SK-N-SH treated with all-trans-retinoic acid at 6 μM for 48 hours (cell line): ENCODE measurements at regions not wholly inside any gene's neighbourhood (a gene's known extent, or its start where the extent isn't known, plus 50 kb on each side); places are given as distances from the start of the nearest gene placed in this dataset.

ENCODE experiments used
- ATAC-seq: fragments of 200-7000 bp; cut with Tn5 transposase; 3 replicates; pipeline ENCODE4 v1.9.1; 2020; ENCODE audit warnings: mild to moderate bottlenecking, moderate library complexity
- ARNTL ChIP-seq: fragments of 450-650 bp; formaldehyde crosslinking; IDR thresholded peaks from 2 replicates; pipeline ENCODE4 v1.5.0; 2020; ENCODE audit warnings: low read depth, mild to moderate bottlenecking, moderate library complexity, borderline replicate concordance
- BACH2 ChIP-seq: fragments of 250-450 bp; sonication (Bioruptor Pico); IDR thresholded peaks from 2 replicates; pipeline ENCODE4 v1.9.0; 2021; ENCODE audit warnings: mild to moderate bottlenecking, borderline replicate concordance
- CREB5 ChIP-seq: fragments of 250-450 bp; sonication (Bioruptor Pico); IDR thresholded peaks from 2 replicates; pipeline ENCODE4 v1.5.1; 2020; ENCODE audit warnings: low read depth, mild to moderate bottlenecking, moderate library complexity
- CSDC2 ChIP-seq: fragments of 250-450 bp; sonication (Bioruptor Pico); IDR thresholded peaks from 2 replicates; pipeline ENCODE4 v1.5.0; 2020; ENCODE audit warnings: mild to moderate bottlenecking, moderate library complexity
- CSRNP3 ChIP-seq: fragments of 250-450 bp; sonication (Bioruptor Pico); IDR thresholded peaks from 2 replicates; pipeline ENCODE4 v1.5.1; 2021; ENCODE audit warnings: mild to moderate bottlenecking, moderate library complexity
- ESRRG ChIP-seq: fragments of 250-450 bp; sonication (Bioruptor Pico); IDR thresholded peaks from 2 replicates; pipeline ENCODE4 v1.6.1; 2021; ENCODE audit warnings: mild to moderate bottlenecking
- GLIS3 ChIP-seq: fragments of 250-450 bp; sonication (Bioruptor Pico); IDR thresholded peaks from 2 replicates; pipeline ENCODE4 v1.5.0; 2020; ENCODE audit warnings: mild to moderate bottlenecking, moderate library complexity
- OSR1 ChIP-seq: fragments of 250-450 bp; sonication (Bioruptor Pico); IDR thresholded peaks from 2 replicates; pipeline ENCODE4 v1.8.0; 2022; ENCODE audit warnings: moderate library complexity, mild to moderate bottlenecking, inconsistent platforms
- PATZ1 ChIP-seq: fragments of 250-450 bp; sonication (Bioruptor Pico); IDR thresholded peaks from 2 replicates; pipeline ENCODE4 v1.8.0; 2020; ENCODE audit warnings: mild to moderate bottlenecking, moderate library complexity, borderline replicate concordance
- POU6F1 ChIP-seq: fragments of 250-450 bp; sonication (Bioruptor Pico); IDR thresholded peaks from 2 replicates; pipeline ENCODE4 v1.8.0; 2021; ENCODE audit warnings: low read depth, mild to moderate bottlenecking, moderate library complexity, borderline replicate concordance
- PPARA ChIP-seq: fragments of 250-450 bp; sonication (Bioruptor Pico); IDR thresholded peaks from 2 replicates; pipeline ENCODE4 v1.5.0; 2020; ENCODE audit warnings: mild to moderate bottlenecking, borderline replicate concordance
- RARB ChIP-seq: fragments of 250-450 bp; sonication (Bioruptor Pico); IDR thresholded peaks from 2 replicates; pipeline ENCODE4 v1.8.0; 2021; ENCODE audit warnings: mild to moderate bottlenecking, moderate library complexity
- SNAI2 ChIP-seq: fragments of 250-450 bp; sonication (Bioruptor Pico); IDR thresholded peaks from 2 replicates; pipeline ENCODE4 v1.5.0; 2020; ENCODE audit warnings: mild to moderate bottlenecking, moderate library complexity
- TCF4 ChIP-seq: fragments of 250-450 bp; sonication (Bioruptor Pico); IDR thresholded peaks from 2 replicates; pipeline ENCODE4 v1.8.0; 2021; ENCODE audit warnings: mild to moderate bottlenecking, moderate library complexity, borderline replicate concordance
- TOX ChIP-seq: fragments of 250-450 bp; sonication (Bioruptor Pico); IDR thresholded peaks from 2 replicates; pipeline ENCODE4 v1.8.0; 2021; ENCODE audit warnings: mild to moderate bottlenecking, moderate library complexity, borderline replicate concordance
- TSHZ2 ChIP-seq: fragments of 250-450 bp; sonication (Bioruptor Pico); IDR thresholded peaks from 2 replicates; pipeline ENCODE4 v1.5.0; 2020; ENCODE audit warnings: mild to moderate bottlenecking, moderate library complexity
- ZC3H10 ChIP-seq: fragments of 250-450 bp; sonication (Bioruptor Pico); IDR thresholded peaks from 2 replicates; pipeline ENCODE4 v1.5.1; 2021; ENCODE audit warnings: mild to moderate bottlenecking, moderate library complexity
- ZFP30 ChIP-seq: fragments of 450-650 bp; formaldehyde crosslinking; IDR thresholded peaks from 2 replicates; pipeline ENCODE4 v1.5.0; 2022; ENCODE audit warnings: mild to moderate bottlenecking, moderate library complexity
- ZNF565 ChIP-seq: fragments of 450-650 bp; formaldehyde crosslinking; conservative IDR thresholded peaks from 2 replicates; pipeline ENCODE4 v1.5.0; 2020; ENCODE audit warnings: low read depth, mild to moderate bottlenecking, moderate library complexity
- ZNF70 ChIP-seq: fragments of 450-650 bp; formaldehyde crosslinking; IDR thresholded peaks from 2 replicates; pipeline ENCODE4 v1.5.0; 2020; ENCODE audit warnings: mild to moderate bottlenecking, moderate library complexity
- ZNF8 ChIP-seq: fragments of 450-650 bp; formaldehyde crosslinking; IDR thresholded peaks from 2 replicates; pipeline ENCODE4 v1.5.0; 2020; ENCODE audit warnings: mild to moderate bottlenecking, moderate library complexity

- TF ChIP-seq BACH2 (no peak), ZNF70 (CRISPR knock-in tag) (no peak), CREB5 (CRISPR knock-in tag) (no peak), OSR1 (CRISPR knock-in tag) (no peak), ZNF8 (CRISPR knock-in tag) (no peak), CSDC2 (CRISPR knock-in tag) (no peak), ZFP30 (no peak), TCF4 (CRISPR knock-in tag) (no peak), POU6F1 (no peak), SNAI2 (CRISPR knock-in tag) (no peak), ZNF565 (CRISPR knock-in tag) (no peak), CSRNP3 (CRISPR knock-in tag) (no peak), ARNTL (CRISPR knock-in tag) (no peak), ESRRG (no peak), TOX (no peak), GLIS3 (no peak)
- ATAC-seq = no peak
Measured at GRCh38 chr12:66920205-66920604, 241.3 kb upstream of the GRIP1 start.

GRCh38 chr12:66921151-66921550 lies 242.3 kb upstream of the GRIP1 start:
- TF ChIP-seq ZNF565 (CRISPR knock-in tag) (no peak), PATZ1 (no peak), ZNF70 (CRISPR knock-in tag) (no peak)
- no peak for ATAC-seq

- no peak for ATAC-seq
- no peak for TF ChIP-seq PPARA (CRISPR knock-in tag)
- TF ChIP-seq ARNTL (CRISPR knock-in tag) = no peak
- TF ChIP-seq POU6F1 = no peak
- TF ChIP-seq ZNF70 (CRISPR knock-in tag) = no peak
- TF ChIP-seq RARB (CRISPR knock-in tag) = no peak
- no peak for TF ChIP-seq BACH2
- no peak for TF ChIP-seq OSR1 (CRISPR knock-in tag)
- TF ChIP-seq SNAI2 (CRISPR knock-in tag) = no peak
- no peak for TF ChIP-seq CSDC2 (CRISPR knock-in tag)
- no peak for TF ChIP-seq TSHZ2
- no peak for TF ChIP-seq GLIS3
- TF ChIP-seq ZC3H10 = no peak
Measured at GRCh38 chr12:66925083-66925482, 246.2 kb upstream of the GRIP1 start.
